HCT116 (cell line): ENCODE measurements at regions not wholly inside any gene's neighbourhood (a gene's known extent, or its start where the extent isn't known, plus 50 kb on each side); places are given as distances from the start of the nearest gene placed in this dataset.

Experiments used
- ATAC-seq: fragments of 200-7000 bp; cut with Tn5 transposase; 2 replicates; pipeline ENCODE4 v1.9.1; 2020; ENCODE audit warnings: mild to moderate bottlenecking, moderate library complexity
- BruUV-seq: library from RNA; stranded (reverse); fragments of 400-500 nt; replicated peaks from 2 replicates; lab custom pipeline; 2021; lab: Mats Ljungman, UMichigan
- CTCF ChIA-PET: fragments of 300-600 bp; sonication (Branson Sonifier 250); formaldehyde crosslinking; loops from one replicate; lab custom pipeline; 2021; ENCODE audit warnings: antibody characterized with exemption; lab: Charles Lee
- POLR2A ChIA-PET: fragments of 300-600, 350-600 bp; sonication (Branson Sonifier 250); formaldehyde crosslinking; loops from one replicate; lab custom pipeline; 2021; ENCODE audit warnings: antibody characterized with exemption; lab: Charles Lee
- RAD21 ChIA-PET, 2 experiments: fragments of 300-600 bp; sonication (Branson Sonifier 250); formaldehyde crosslinking; loops; one replicate each; lab custom pipeline; 2023; ENCODE audit warnings: low total read pairs in 2 of 2; ENCODE audit not compliant: uncharacterized antibody in 2 of 2, unreplicated experiment in 2 of 2, low non-redundant PET in 1 of 2; lab: Charles Lee
- DNase-seq: peaks from one replicate; pipeline ENCODE4 v3.0.0-alpha.2; 2010; ENCODE audit warnings: low read depth, low spot score
- H2AFZ ChIP-seq: fragments of 200-600 bp; shearing (Covaris generic), sonication (generic); 2 replicates; pipeline ENCODE4 v1.6.1; 2017; ENCODE audit warnings: low read depth, mixed run types, mixed read lengths, antibody characterized with exemption, low read length; ENCODE audit not compliant: poor library complexity, severe bottlenecking
- H3K27ac ChIP-seq: 2 replicates; pipeline ENCODE4 v1.5.1; 2012; ENCODE audit warnings: low read depth, low read length
- H3K27me3 ChIP-seq: fragments of 200-600 bp; sonication (generic); 2 replicates; pipeline ENCODE4 v1.6.1; 2016; ENCODE audit warnings: mixed run types, low read length, mixed read lengths; ENCODE audit not compliant: insufficient read depth
- H3K36me3 ChIP-seq, 2 experiments: fragments of 200-500 bp in 1 of 2; fragments of 200-600 bp in 1 of 2; sonication (Bioruptor generic) in 1 of 2; sonication (generic) in 1 of 2; 2 replicates each; pipeline versions ENCODE4 v1.5.1 to v1.6.1; 2014 to 2016; ENCODE audit warnings: low read length in 2 of 2, inconsistent platforms in 1 of 2, mixed read lengths in 1 of 2, mixed run types in 1 of 2; ENCODE audit not compliant: insufficient read depth in 2 of 2, control insufficient read depth in 1 of 2
- H3K4me1 ChIP-seq, 2 experiments: fragments of 200-600 bp in 1 of 2; sonication (generic) in 1 of 2; 2 replicates each; pipeline versions ENCODE4 v1.5.1 to v1.6.1; 2012 to 2017; ENCODE audit warnings: low read length in 2 of 2, inconsistent platforms in 1 of 2, mild to moderate bottlenecking in 1 of 2, mixed read lengths in 1 of 2, mixed run types in 1 of 2, moderate library complexity in 1 of 2; ENCODE audit not compliant: insufficient read depth in 2 of 2, control insufficient read depth in 1 of 2
- H3K4me2 ChIP-seq: fragments of 200-600 bp; sonication (generic); 2 replicates; pipeline ENCODE4 v1.6.1; 2017; ENCODE audit warnings: mixed run types, low read length, mixed read lengths
- H3K4me3 ChIP-seq, 2 experiments: fragments of 200-600 bp in 1 of 2; sonication (generic) in 1 of 2; replicated peaks in 1 of 2; 2 replicates each; pipeline ENCODE4 v1.5.1; 2011 to 2016; ENCODE audit warnings: low read length in 2 of 2, control low read depth in 1 of 2, low read depth in 1 of 2, mild to moderate bottlenecking in 1 of 2, mixed read lengths in 1 of 2, mixed run types in 1 of 2
- H3K79me2 ChIP-seq: fragments of 200-600 bp; sonication (generic); 2 replicates; pipeline ENCODE4 v1.6.1; 2017; ENCODE audit warnings: mild to moderate bottlenecking, mixed run types, low read length, moderate library complexity, mixed read lengths; ENCODE audit not compliant: insufficient read depth
- H3K9ac ChIP-seq: fragments of 200-600 bp; sonication (generic); 2 replicates; pipeline ENCODE4 v1.6.1; 2016; ENCODE audit warnings: low read length, mixed read lengths
- H3K9me2 ChIP-seq: fragments of 200-600 bp; sonication (generic), shearing (Covaris generic); 2 replicates; pipeline ENCODE4 v1.6.1; 2017; ENCODE audit warnings: mixed run types, mild to moderate bottlenecking, moderate library complexity; ENCODE audit not compliant: insufficient read depth
- H3K9me3 ChIP-seq, 2 experiments: fragments of 200-500 bp in 1 of 2; fragments of 200-600 bp in 1 of 2; sonication (Bioruptor generic) in 1 of 2; sonication (generic) in 1 of 2; 2 replicates each; pipeline ENCODE4 v1.6.1; 2014 to 2017; ENCODE audit warnings: low read length in 2 of 2, mixed read lengths in 2 of 2, inconsistent platforms in 1 of 2, low read depth in 1 of 2, mild to moderate bottlenecking in 1 of 2, mixed run types in 1 of 2, moderate library complexity in 1 of 2; ENCODE audit not compliant: control insufficient read depth in 1 of 2, insufficient read depth in 1 of 2
- H4K20me1 ChIP-seq: fragments of 200-600 bp; sonication (generic), shearing (Covaris generic); 2 replicates; pipeline ENCODE4 v1.6.1; 2017; ENCODE audit warnings: mixed run types, mild to moderate bottlenecking, moderate library complexity; ENCODE audit not compliant: insufficient read depth
- ATF3 ChIP-seq: IDR thresholded peaks from 2 replicates; pipeline ENCODE4 v1.6.1; 2012
- CTCF ChIP-seq, 3 experiments: fragments of 200-600 bp in 1 of 3; sonication (generic) in 1 of 3; IDR thresholded peaks in 2 of 3; conservative IDR thresholded peaks in 1 of 3; 2 replicates each; pipeline ENCODE4 v1.5.1; 2012 to 2017; ENCODE audit warnings: low read depth in 2 of 3, low read length in 2 of 3, antibody characterized with exemption in 1 of 3, borderline replicate concordance in 1 of 3, control low read depth in 1 of 3, mild to moderate bottlenecking in 1 of 3, mixed read lengths in 1 of 3, mixed run types in 1 of 3, moderate library complexity in 1 of 3; ENCODE audit not compliant: insufficient read depth in 1 of 3
- EGR1 ChIP-seq: IDR thresholded peaks from 2 replicates; pipeline ENCODE4 v1.6.1; 2012; ENCODE audit warnings: low read depth
- ELF1 ChIP-seq: IDR thresholded peaks from 2 replicates; pipeline ENCODE4 v1.6.1; 2012; ENCODE audit warnings: low read depth, borderline replicate concordance
- JUND ChIP-seq: IDR thresholded peaks from 2 replicates; pipeline ENCODE4 v1.6.1; 2012
- POLR2A ChIP-seq: IDR thresholded peaks from 2 replicates; pipeline ENCODE4 v1.7.0; 2011; ENCODE audit warnings: borderline replicate concordance; ENCODE audit not compliant: insufficient read depth, insufficient read length; ENCODE audit errors: extremely low read depth
- RAD21 ChIP-seq: IDR thresholded peaks from 2 replicates; pipeline ENCODE4 v1.6.1; 2012; ENCODE audit warnings: low read depth, mild to moderate bottlenecking
- SIN3A ChIP-seq: IDR thresholded peaks from 2 replicates; pipeline ENCODE4 v1.6.1; 2012; ENCODE audit warnings: low read depth
- SRF ChIP-seq: IDR thresholded peaks from 2 replicates; pipeline ENCODE4 v1.6.1; 2012; ENCODE audit warnings: low read depth
- YY1 ChIP-seq: IDR thresholded peaks from 2 replicates; pipeline ENCODE4 v1.6.1; 2011; ENCODE audit warnings: low read length, low read depth, moderate library complexity, mild to moderate bottlenecking; ENCODE audit not compliant: insufficient replicate concordance; ENCODE audit errors: extremely low read depth
- intact Hi-C: fragments of 100-400 bp; cut with micrococcal nuclease; formaldehyde crosslinking; loops from 2 replicates; pipeline ENCODE4 v1.10.0; 2022
- TF ChIP-seq, protein P1 (sequence below): IDR thresholded peaks from 2 replicates; pipeline ENCODE4 v1.6.1; 2011; ENCODE audit warnings: mild to moderate bottlenecking, low read length, moderate library complexity; ENCODE audit not compliant: insufficient replicate concordance; ENCODE audit errors: extremely low read depth

- Histone ChIP-seq H3K27me3 (no peaks in the 10 kb centered on the region), H4K20me1 (no peaks in the 10 kb centered on the region), H3K27ac (no peak overlapping the region), H3K4me3 (no peak overlapping the region), H3K4me2 (no peak overlapping the region), H3K4me1 (no peaks in the 10 kb centered on the region), H3K9me2 (no peaks in the 10 kb centered on the region), H3K9ac (no peak overlapping the region), H3K36me3 (no peaks in the 10 kb centered on the region), H3K79me2 (no peaks in the 10 kb centered on the region), H2AFZ (no peak overlapping the region), H3K9me3 (peaks cover 15 to 18% of the 10 kb centered on the region in 2 experiments; a peak in 2 of 4 replicates)
- ChIA-PET RAD21 (no interaction called here), POLR2A (no interaction called here), CTCF (no interaction called here)
- DNase-seq (no peak), ATAC-seq (no peak)
- intact Hi-C loops = no loop called here
- no TSS peak for BruUV-seq
- TF ChIP-seq JUND (no peak), SRF (no peak), EGR1 (no peak), ELF1 (no peak), RAD21 (no peak), SIN3A (no peak), YY1 (no peak), ATF3 (no peak), CTCF (IDR thresholded peaks at IDR 0.05 in 2 of 3, conservative IDR thresholded peaks at IDR 0.05 in 1 of 3; ENCODE audit: borderline replicate concordance in 1 of 3, insufficient read depth in 1 of 3, low read depth in 2 of 3, low read length in 2 of 3) (no peak)
These were observed 543.5 kb downstream of the GABRG1 start for GRCh38 chr4:45580334-45580733.

DNA sequence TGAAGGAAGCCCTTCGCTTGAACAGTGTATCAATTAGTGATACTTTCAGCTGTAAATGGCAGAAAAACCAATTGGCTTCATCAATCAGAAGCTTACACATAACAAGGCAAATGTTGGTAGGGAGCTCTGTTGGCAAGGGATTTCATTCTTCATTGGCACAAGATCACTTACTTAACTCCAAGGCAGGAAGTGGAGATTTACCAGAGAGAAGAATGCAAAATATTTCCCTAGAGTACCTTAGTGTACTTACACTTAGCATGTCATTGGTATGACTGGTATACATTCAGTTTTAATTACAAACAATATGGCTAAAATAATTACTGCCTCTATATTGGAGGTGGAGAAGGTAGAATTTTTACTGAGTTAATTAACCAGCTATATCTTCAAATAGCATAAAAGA is 545.0 kb downstream of the GABRG1 start:
- ChIA-PET RAD21 (no interaction called here), CTCF (no interaction called here), POLR2A (no interaction called here)
- TF ChIP-seq CTCF (IDR thresholded peaks at IDR 0.05 in 2 of 3, conservative IDR thresholded peaks at IDR 0.05 in 1 of 3; ENCODE audit: borderline replicate concordance in 1 of 3, insufficient read depth in 1 of 3, low read depth in 2 of 3, low read length in 2 of 3) (no peak), ATF3 (no peak), POLR2A (no peak)
- TF ChIP-seq, protein P1, sequence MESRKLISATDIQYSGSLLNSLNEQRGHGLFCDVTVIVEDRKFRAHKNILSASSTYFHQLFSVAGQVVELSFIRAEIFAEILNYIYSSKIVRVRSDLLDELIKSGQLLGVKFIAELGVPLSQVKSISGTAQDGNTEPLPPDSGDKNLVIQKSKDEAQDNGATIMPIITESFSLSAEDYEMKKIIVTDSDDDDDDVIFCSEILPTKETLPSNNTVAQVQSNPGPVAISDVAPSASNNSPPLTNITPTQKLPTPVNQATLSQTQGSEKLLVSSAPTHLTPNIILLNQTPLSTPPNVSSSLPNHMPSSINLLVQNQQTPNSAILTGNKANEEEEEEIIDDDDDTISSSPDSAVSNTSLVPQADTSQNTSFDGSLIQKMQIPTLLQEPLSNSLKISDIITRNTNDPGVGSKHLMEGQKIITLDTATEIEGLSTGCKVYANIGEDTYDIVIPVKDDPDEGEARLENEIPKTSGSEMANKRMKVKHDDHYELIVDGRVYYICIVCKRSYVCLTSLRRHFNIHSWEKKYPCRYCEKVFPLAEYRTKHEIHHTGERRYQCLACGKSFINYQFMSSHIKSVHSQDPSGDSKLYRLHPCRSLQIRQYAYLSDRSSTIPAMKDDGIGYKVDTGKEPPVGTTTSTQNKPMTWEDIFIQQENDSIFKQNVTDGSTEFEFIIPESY = no peak

More for the DNA sequence above, 545.0 kb downstream of the GABRG1 start:
- Histone ChIP-seq H3K4me2 (no peak overlapping the region), H3K4me3 (no peak overlapping the region), H4K20me1 (no peaks in the 10 kb centered on the region), H3K4me1 (no peaks in the 10 kb centered on the region), H2AFZ (no peak overlapping the region), H3K9me2 (no peaks in the 10 kb centered on the region), H3K27ac (no peak overlapping the region), H3K79me2 (no peaks in the 10 kb centered on the region), H3K9me3 (peaks cover 8 to 11% of the 10 kb centered on the region in 2 experiments; a peak in 2 of 4 replicates), H3K9ac (no peak overlapping the region), H3K36me3 (no peaks in the 10 kb centered on the region), H3K27me3 (no peaks in the 10 kb centered on the region)
- ATAC-seq (no peak), DNase-seq (no peak)
- BruUV-seq = no TSS peak
- intact Hi-C loops = no loop called here
